ENCODE measurements at regions not wholly inside any gene's neighbourhood (a gene's known extent, or its start where the extent isn't known, plus 50 kb on each side); places are given as distances from the start of the nearest gene placed in this dataset.

DNA sequence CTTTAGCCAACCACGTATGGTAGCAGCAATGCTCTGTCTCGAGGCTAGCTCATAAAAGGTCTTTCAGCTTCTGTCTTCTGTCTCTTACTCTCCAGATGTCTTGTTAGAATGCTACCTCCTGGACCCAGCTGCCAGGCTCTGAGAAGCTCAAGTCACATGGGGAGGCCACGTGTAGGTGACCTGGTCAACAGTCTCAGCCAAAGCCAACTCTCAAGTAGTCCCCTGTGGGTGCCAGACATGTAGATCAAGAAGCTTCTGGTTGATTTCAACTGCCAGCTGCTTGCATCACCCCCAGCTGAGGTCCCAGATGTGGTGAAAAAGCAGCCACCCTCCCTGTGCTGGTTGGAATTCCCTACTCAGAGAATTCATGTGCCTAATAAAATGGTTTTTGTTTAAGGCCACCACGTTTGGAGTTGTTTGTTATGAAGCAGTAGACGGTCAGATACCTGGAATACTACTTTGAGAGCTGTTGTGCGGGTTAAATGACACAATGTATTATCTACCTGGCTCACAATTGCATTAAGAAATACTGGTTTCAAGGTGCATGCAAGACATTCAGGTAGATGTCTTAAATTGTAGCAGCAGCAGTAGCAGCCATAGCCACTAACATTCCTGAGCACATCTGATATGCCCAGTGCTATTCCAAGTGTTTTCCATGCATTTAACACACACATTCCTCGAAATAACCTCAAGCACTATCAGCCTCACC, 131.0 kb upstream of the RFC3 start:
- TF ChIP-seq, protein P1, sequence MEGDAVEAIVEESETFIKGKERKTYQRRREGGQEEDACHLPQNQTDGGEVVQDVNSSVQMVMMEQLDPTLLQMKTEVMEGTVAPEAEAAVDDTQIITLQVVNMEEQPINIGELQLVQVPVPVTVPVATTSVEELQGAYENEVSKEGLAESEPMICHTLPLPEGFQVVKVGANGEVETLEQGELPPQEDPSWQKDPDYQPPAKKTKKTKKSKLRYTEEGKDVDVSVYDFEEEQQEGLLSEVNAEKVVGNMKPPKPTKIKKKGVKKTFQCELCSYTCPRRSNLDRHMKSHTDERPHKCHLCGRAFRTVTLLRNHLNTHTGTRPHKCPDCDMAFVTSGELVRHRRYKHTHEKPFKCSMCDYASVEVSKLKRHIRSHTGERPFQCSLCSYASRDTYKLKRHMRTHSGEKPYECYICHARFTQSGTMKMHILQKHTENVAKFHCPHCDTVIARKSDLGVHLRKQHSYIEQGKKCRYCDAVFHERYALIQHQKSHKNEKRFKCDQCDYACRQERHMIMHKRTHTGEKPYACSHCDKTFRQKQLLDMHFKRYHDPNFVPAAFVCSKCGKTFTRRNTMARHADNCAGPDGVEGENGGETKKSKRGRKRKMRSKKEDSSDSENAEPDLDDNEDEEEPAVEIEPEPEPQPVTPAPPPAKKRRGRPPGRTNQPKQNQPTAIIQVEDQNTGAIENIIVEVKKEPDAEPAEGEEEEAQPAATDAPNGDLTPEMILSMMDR (conservative IDR thresholded peaks at IDR 0.05; ENCODE audit: control insufficient read depth, insufficient read depth, low read depth, low read length) = no peak
- no peak overlapping the region for H3K4me3 ChIP-seq (ENCODE audit: control insufficient read depth, low read depth, low read length)

DNA sequence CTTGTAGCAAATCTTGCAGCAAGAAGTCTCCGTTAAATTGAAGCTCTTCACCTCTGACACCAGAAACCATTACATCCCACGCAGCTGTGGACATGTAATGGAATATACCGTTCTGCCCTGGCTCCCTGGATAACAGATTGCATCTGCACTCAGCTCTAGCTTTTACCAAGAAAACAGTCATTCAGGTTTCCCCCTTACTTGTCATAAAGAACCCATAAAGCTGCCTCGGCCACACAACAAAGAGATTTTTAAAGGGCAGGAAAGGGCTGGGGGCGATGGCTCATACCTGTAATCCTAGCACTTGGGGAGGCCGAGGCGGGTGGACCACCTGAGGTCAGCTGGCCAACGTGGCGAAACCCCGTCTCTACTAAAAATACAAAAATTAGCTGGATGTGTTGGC, 127.6 kb upstream of the RFC3 start:
- H3K4me3 ChIP-seq (ENCODE audit: control insufficient read depth, low read depth, low read length) = no peak overlapping the region

More for the DNA sequence above, 131.0 kb upstream of the RFC3 start:
- peak; percentile 7 for DNase-seq (ENCODE audit: low read depth)

DNA sequence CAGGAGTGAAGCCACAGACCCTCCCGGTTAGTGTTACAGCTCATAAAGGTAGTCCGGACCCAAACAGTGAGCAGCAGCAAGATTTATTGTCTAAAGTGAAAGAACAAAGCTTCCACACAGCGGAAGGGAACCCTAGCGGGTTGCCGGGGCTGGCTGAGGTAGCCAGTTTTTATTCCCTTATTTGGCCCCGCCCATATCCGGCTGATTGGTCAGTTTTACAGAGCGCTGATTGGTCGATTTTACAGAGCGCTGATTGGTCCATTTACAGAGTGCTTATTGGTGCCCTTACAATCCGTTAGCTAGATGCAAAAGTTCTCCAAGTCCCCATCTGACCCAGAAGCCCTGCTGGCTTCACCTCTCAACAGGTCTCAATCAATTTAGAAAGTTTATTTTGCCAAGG, 126.0 kb upstream of the RFC3 start:
- H3K4me3 ChIP-seq (ENCODE audit: control insufficient read depth, low read depth, low read length) = no peak overlapping the region
- TF ChIP-seq, protein P1 (conservative IDR thresholded peaks at IDR 0.05; ENCODE audit: control insufficient read depth, insufficient read depth, low read depth, low read length) = no peak
- DNase-seq (ENCODE audit: low read depth) = no peak

More for the DNA sequence above, 127.6 kb upstream of the RFC3 start:
- TF ChIP-seq, protein P1 (conservative IDR thresholded peaks at IDR 0.05; ENCODE audit: control insufficient read depth, insufficient read depth, low read depth, low read length) = no peak
- DNase-seq (ENCODE audit: low read depth) = no peak

DNA sequence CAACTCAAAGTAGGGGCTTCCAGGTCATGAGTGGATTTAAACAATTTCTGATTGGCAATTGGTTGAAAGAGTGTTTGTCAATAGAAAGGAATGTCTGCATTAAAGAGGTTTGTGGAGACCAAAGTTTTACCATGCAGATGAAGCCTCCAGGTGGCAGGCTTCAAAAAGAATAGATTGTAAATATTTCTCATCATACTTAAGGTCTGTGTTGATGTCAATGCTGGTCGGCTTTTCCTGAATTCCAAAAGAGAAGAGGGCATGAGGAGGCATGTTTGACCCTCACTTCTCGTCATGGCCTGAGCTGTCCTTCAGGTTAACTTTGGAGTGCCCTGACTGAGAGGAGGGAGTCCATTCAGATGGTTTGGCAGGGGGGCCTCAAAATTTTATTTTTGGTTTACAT, 125.4 kb upstream of the RFC3 start:
- TF ChIP-seq, protein P1 (conservative IDR thresholded peaks at IDR 0.05; ENCODE audit: control insufficient read depth, insufficient read depth, low read depth, low read length) = no peak
- H3K4me3 ChIP-seq (ENCODE audit: control insufficient read depth, low read depth, low read length) = no peak overlapping the region
- DNase-seq (ENCODE audit: low read depth) = no peak

DNA sequence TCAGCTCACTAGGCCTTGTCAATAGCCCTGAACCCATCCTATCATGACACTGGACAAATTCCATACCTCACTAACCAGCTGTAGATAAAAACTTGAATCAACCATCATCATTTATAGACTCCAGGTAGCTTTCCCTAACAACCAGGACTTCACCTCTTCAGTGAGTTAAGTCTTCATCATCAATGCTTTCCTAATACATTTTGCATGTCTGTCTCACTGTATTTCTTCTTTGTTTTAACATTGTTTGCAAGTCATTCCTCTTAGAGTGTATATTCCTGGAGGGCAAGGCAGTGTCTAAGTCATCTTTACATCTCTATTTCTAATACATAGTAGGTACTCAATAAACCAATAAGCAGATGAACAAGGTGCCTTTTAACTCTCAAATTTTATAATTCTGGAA, 123.4 kb upstream of the RFC3 start:
- no peak overlapping the region for H3K4me3 ChIP-seq (ENCODE audit: control insufficient read depth, low read depth, low read length)
- DNase-seq (ENCODE audit: low read depth) = no peak
- TF ChIP-seq, protein P1 (conservative IDR thresholded peaks at IDR 0.05; ENCODE audit: control insufficient read depth, insufficient read depth, low read depth, low read length) = no peak

DNA sequence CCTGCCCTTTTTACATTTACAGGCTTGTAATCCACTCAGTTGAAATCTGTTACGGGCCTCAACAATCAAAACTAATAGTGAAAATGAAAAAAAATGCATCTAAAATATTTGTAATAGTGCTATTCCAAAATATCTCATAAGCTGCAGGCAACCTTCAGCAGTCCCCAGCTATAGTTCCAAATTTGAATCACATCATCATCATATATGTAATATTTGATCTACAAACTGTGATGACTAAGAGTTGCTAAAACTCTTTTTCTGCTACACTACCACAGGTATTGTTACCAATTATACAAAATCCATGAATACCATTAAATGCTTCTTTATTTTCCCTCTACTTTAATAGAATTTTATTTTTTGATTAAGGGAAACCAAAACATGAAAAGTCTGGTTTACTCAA, 121.4 kb upstream of the RFC3 start:
- H3K4me3 ChIP-seq (ENCODE audit: control insufficient read depth, low read depth, low read length) = no peak overlapping the region
- no peak for DNase-seq (ENCODE audit: low read depth)
- TF ChIP-seq, protein P1 (conservative IDR thresholded peaks at IDR 0.05; ENCODE audit: control insufficient read depth, insufficient read depth, low read depth, low read length) = no peak
